PFSK-1 (cell line): ENCODE measurements at regions not wholly inside any gene's neighbourhood (a gene's known extent, or its start where the extent isn't known, plus 50 kb on each side); places are given as distances from the start of the nearest gene placed in this dataset.

Experiments
- POLR2AphosphoS5 ChIP-seq: IDR thresholded peaks from 2 replicates; pipeline ENCODE4 v1.6.1; 2012; ENCODE audit warnings: low read depth, mild to moderate bottlenecking, control low read depth, low read length, moderate library complexity
- REST ChIP-seq, 2 experiments: IDR thresholded peaks; 2 replicates each; pipeline versions ENCODE4 v1.6.1 to v1.8.0; 2011 to 2012; ENCODE audit warnings: low read depth in 2 of 2, low read length in 2 of 2, control low read depth in 1 of 2, inconsistent platforms in 1 of 2, mild to moderate bottlenecking in 1 of 2, moderate library complexity in 1 of 2; ENCODE audit not compliant: insufficient read depth in 1 of 2
- SIN3A ChIP-seq: IDR thresholded peaks from 2 replicates; pipeline ENCODE4 v1.6.1; 2012; ENCODE audit warnings: mild to moderate bottlenecking, low read length, moderate library complexity, borderline replicate concordance; ENCODE audit not compliant: insufficient read depth
- TAF1 ChIP-seq: IDR thresholded peaks from 2 replicates; pipeline ENCODE4 v1.6.1; 2012; ENCODE audit warnings: low read length, control low read depth, borderline replicate concordance; ENCODE audit not compliant: insufficient read depth

GRCh38 chr17:53150101-53150698 is 672.5 kb upstream of the KIF2B start:
- TF ChIP-seq POLR2AphosphoS5 (no peak), SIN3A (no peak), TAF1 (no peak), REST (IDR thresholded peaks at IDR 0.05; ENCODE audit: insufficient read depth in 1 of 2, low read depth in 2 of 2, low read length in 2 of 2) (no peak)
